ENCODE measurements at regions not wholly inside any gene's neighbourhood (a gene's known extent, or its start where the extent isn't known, plus 50 kb on each side); places are given as distances from the start of the nearest gene placed in this dataset.

GRCh38 chr10:2949948-2950354 is 117.4 kb upstream of the PFKP start:
- peak; percentile 56 for DNase-seq (ENCODE audit: low spot score)

GRCh38 chr10:2949221-2949947 is 118.0 kb upstream of the PFKP start:
- DNase-seq (ENCODE audit: low spot score): no peak

- no peak for DNase-seq (ENCODE audit: low spot score)
Measured at GRCh38 chr10:2948127-2948854, 119.1 kb upstream of the PFKP start.

GRCh38 chr10:2944788-2945187 is 122.6 kb upstream of the PFKP start:
- no peak for DNase-seq (ENCODE audit: low spot score)

- no peak for DNase-seq (ENCODE audit: low spot score)
Measured at GRCh38 chr10:2943932-2944614, 123.3 kb upstream of the PFKP start.

GRCh38 chr10:2942938-2943337 is 124.4 kb upstream of the PFKP start:
- no peak for DNase-seq (ENCODE audit: low spot score)

GRCh38 chr10:2938869-2939268 is 128.5 kb upstream of the PFKP start:
- DNase-seq (ENCODE audit: low spot score): no peak

GRCh38 chr10:2936816-2937215 is 130.5 kb upstream of the PFKP start:
- DNase-seq (ENCODE audit: low spot score): no peak

- DNase-seq (ENCODE audit: low spot score): no peak
Measured at GRCh38 chr10:2935647-2936386, 131.5 kb upstream of the PFKP start.

- DNase-seq (ENCODE audit: low spot score): no peak
Measured at GRCh38 chr10:2933924-2934323, 133.4 kb upstream of the PFKP start.

- DNase-seq (ENCODE audit: low spot score): no peak
Measured at GRCh38 chr10:2933519-2933918, 133.8 kb upstream of the PFKP start.

- DNase-seq (ENCODE audit: low spot score): no peak
Measured at GRCh38 chr10:2933071-2933470, 134.3 kb upstream of the PFKP start.

- DNase-seq (ENCODE audit: low spot score): no peak
Measured at GRCh38 chr10:2929480-2930258, 137.7 kb upstream of the PFKP start.

GRCh38 chr10:2927958-2928840 is 139.1 kb upstream of the PFKP start:
- DNase-seq (ENCODE audit: low spot score): peak; percentile 60

GRCh38 chr10:2926918-2927660 is 140.3 kb upstream of the PFKP start:
- no peak for DNase-seq (ENCODE audit: low spot score)

- no peak for DNase-seq (ENCODE audit: low spot score)
Measured at GRCh38 chr10:2925631-2926030, 141.7 kb upstream of the PFKP start.

GRCh38 chr10:2924431-2924830 is 142.9 kb upstream of the PFKP start:
- no peak for DNase-seq (ENCODE audit: low spot score)

GRCh38 chr10:2921956-2922680 is 145.2 kb upstream of the PFKP start:
- DNase-seq (ENCODE audit: low spot score): no peak

- no peak for DNase-seq (ENCODE audit: low spot score)
Measured at GRCh38 chr10:2920637-2921036, 146.7 kb upstream of the PFKP start.
